GM19023 (cell line): ENCODE measurements at regions not wholly inside any gene's neighbourhood (a gene's known extent, or its start where the extent isn't known, plus 50 kb on each side); places are given as distances from the start of the nearest gene placed in this dataset.

Experiments used
- ATAC-seq: cut with Tn5 transposase; IDR thresholded peaks from one replicate; pipeline ENCODE4 v1.9.1; 2021; ENCODE audit warnings: mild to moderate bottlenecking, moderate library complexity; ENCODE audit not compliant: unreplicated experiment

- no peak for ATAC-seq
These were observed 52.2 kb upstream of the SPACA1 start for GRCh38 chr6:87995461-87995860.

GRCh38 chr6:87993356-87993755 lies 54.3 kb upstream of the SPACA1 start:
- ATAC-seq, result no peak

GRCh38 chr6:87990871-87991270 lies 56.8 kb upstream of the SPACA1 start:
- ATAC-seq, result no peak

GRCh38 chr6:87982134-87982533 lies 65.5 kb upstream of the SPACA1 start:
- no peak for ATAC-seq

- no peak for ATAC-seq
These were observed 67.9 kb upstream of the SPACA1 start for GRCh38 chr6:87979737-87980136.

- ATAC-seq, result no peak
These were observed 71.0 kb upstream of the SPACA1 start for GRCh38 chr6:87976616-87977015.

- ATAC-seq, result no peak
These were observed 72.1 kb upstream of the SPACA1 start for GRCh38 chr6:87975561-87975960.

GRCh38 chr6:87972279-87972678 lies 75.4 kb upstream of the SPACA1 start:
- no peak for ATAC-seq

GRCh38 chr6:87971605-87972262 lies 75.9 kb upstream of the SPACA1 start:
- ATAC-seq, result no peak

GRCh38 chr6:87968435-87969278 lies 79.0 kb upstream of the SPACA1 start:
- ATAC-seq, result peak; percentile 85

- ATAC-seq, result no peak
These were observed 81.8 kb upstream of the SPACA1 start for GRCh38 chr6:87965806-87966205.

GRCh38 chr6:87959083-87959482 lies 88.6 kb upstream of the SPACA1 start:
- ATAC-seq, result no peak

GRCh38 chr6:87951751-87952150 lies 95.9 kb upstream of the SPACA1 start:
- ATAC-seq, result no peak

GRCh38 chr6:87950614-87951013 lies 97.0 kb upstream of the SPACA1 start:
- no peak for ATAC-seq

GRCh38 chr6:87949194-87949593 lies 98.4 kb upstream of the SPACA1 start:
- ATAC-seq, result no peak

GRCh38 chr6:87946669-87947068 lies 101.0 kb upstream of the SPACA1 start:
- no peak for ATAC-seq

- no peak for ATAC-seq
These were observed 101.7 kb upstream of the SPACA1 start for GRCh38 chr6:87945966-87946365.

- ATAC-seq, result no peak
These were observed 102.5 kb upstream of the SPACA1 start for GRCh38 chr6:87945181-87945580.

- no peak for ATAC-seq
These were observed 103.1 kb upstream of the SPACA1 start for GRCh38 chr6:87944541-87944954.

GRCh38 chr6:87943191-87943590 lies 104.5 kb upstream of the SPACA1 start:
- no peak for ATAC-seq

- no peak for ATAC-seq
These were observed 105.9 kb upstream of the SPACA1 start for GRCh38 chr6:87941556-87942358.

- no peak for ATAC-seq
These were observed 107.9 kb upstream of the SPACA1 start for GRCh38 chr6:87939776-87940175.
